Esophagus muscularis mucosa (tissue), 2 donors: ENCODE measurements at regions not wholly inside any gene's neighbourhood (a gene's known extent, or its start where the extent isn't known, plus 50 kb on each side); places are given as distances from the start of the nearest gene placed in this dataset.

ENCODE experiments used
- EP300 ChIP-seq: sonication (generic); formaldehyde crosslinking; IDR thresholded peaks from one replicate; pipeline ENCODE4 v1.6.1; 2017; ENCODE audit warnings: antibody characterized with exemption
- POLR2A ChIP-seq: fragments of 450-650 bp; IDR thresholded peaks from one replicate; pipeline ENCODE4 v1.6.1; 2017; ENCODE audit warnings: antibody characterized with exemption, moderate library complexity, mild to moderate bottlenecking, low read depth

DNA sequence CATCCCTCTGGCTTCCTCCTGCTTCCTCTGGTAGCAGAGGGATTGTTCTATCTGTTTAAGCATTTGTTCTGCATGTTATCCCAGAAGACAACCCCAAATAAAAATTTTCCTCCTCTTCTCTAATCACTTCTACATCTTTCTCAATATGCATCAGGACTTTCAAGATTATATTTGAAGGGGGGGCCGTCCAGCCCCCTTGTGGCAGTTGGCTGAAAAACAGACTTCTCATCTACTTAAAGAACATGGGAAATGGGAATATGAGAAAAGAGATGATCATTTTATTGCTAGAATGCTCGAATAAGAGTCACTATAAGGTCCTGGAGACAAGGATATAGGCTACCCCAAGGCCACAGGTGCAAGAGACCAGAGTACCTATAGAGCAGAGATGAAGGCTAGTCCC is 466.0 kb downstream of the REEP3 start:
- TF ChIP-seq POLR2A (no peak), EP300 (no peak)
